ENCODE measurements at regions not wholly inside any gene's neighbourhood (a gene's known extent, or its start where the extent isn't known, plus 50 kb on each side); places are given as distances from the start of the nearest gene placed in this dataset.
"Not testable (repeated sequence)": the region's sequence is repeated elsewhere in the genome, so short reads cannot be mapped to it uniquely, and the experiment has no call there.

GRCh38 chr20:12750221-12750620 is 258.6 kb upstream of the SPTLC3 start:
- intact Hi-C loops (cut with DNase I), result no loop called here

GRCh38 chr20:12752900-12753693 is 255.7 kb upstream of the SPTLC3 start:
- not testable (repeated sequence) for H3K9me3 ChIP-seq, H3K4me1 ChIP-seq
- WGBS, 2 donors, result 85 to 90% methylated on average over 9 of the region's 9 CpGs

More at GRCh38 chr20:12750221-12750620, 258.6 kb upstream of the SPTLC3 start:
- H3K27me3 ChIP-seq, result no peaks in the 10 kb centered on the region
- no peaks in the 10 kb centered on the region for H3K4me1 ChIP-seq
- H3K36me3 ChIP-seq (replicated peaks in 1 of 2; ENCODE audit: insufficient read depth in 1 of 2, low read depth in 2 of 2), result no peaks in the 10 kb centered on the region
- no peak for TF ChIP-seq CTCF (IDR thresholded peaks at IDR 0.05)
- no peak for TF ChIP-seq POLR2A (IDR thresholded peaks at IDR 0.05)
- H3K9me3 ChIP-seq, result no peaks in the 10 kb centered on the region
- WGBS, 2 donors, result 79 to 84% methylated on average over 6 of the region's 6 CpGs
- H3K27ac ChIP-seq, result no peak overlapping the region
- no peak overlapping the region for H3K4me3 ChIP-seq
- DNase-seq (no peak), ATAC-seq (no peak)

GRCh38 chr20:12753742-12754141 is 255.0 kb upstream of the SPTLC3 start:
- H3K9me3 ChIP-seq; H3K4me3 ChIP-seq; H3K27me3 ChIP-seq; H3K36me3 ChIP-seq (replicated peaks in 1 of 2; ENCODE audit: insufficient read depth in 1 of 2, low read depth in 2 of 2); ATAC-seq; intact Hi-C loops (cut with DNase I); H3K27ac ChIP-seq; H3K4me1 ChIP-seq; DNase-seq: not testable (repeated sequence)
- WGBS, 2 donors, result 75 to 79% methylated on average over 3 of the region's 3 CpGs

More at GRCh38 chr20:12752900-12753693, 255.7 kb upstream of the SPTLC3 start:
- H3K27ac ChIP-seq; H3K27me3 ChIP-seq; H3K4me3 ChIP-seq; ATAC-seq; H3K36me3 ChIP-seq (replicated peaks in 1 of 2; ENCODE audit: insufficient read depth in 1 of 2, low read depth in 2 of 2); intact Hi-C loops (cut with DNase I); DNase-seq: not testable (repeated sequence)

GRCh38 chr20:12759493-12759892 is 249.3 kb upstream of the SPTLC3 start:
- ATAC-seq; H3K4me1 ChIP-seq; H3K27ac ChIP-seq; H3K36me3 ChIP-seq (replicated peaks in 1 of 2; ENCODE audit: insufficient read depth in 1 of 2, low read depth in 2 of 2); DNase-seq; H3K27me3 ChIP-seq; H3K9me3 ChIP-seq; H3K4me3 ChIP-seq; intact Hi-C loops (cut with DNase I): not testable (repeated sequence)
- whole genome bisulfite sequencing, 2 donors, result 60 to 66% methylated on average over 5 of the region's 5 CpGs

- H3K36me3 ChIP-seq (replicated peaks in 1 of 2; ENCODE audit: insufficient read depth in 1 of 2, low read depth in 2 of 2), result no peaks in the 10 kb centered on the region
- DNase-seq (peak in 2 of 4 donors; percentile 13 to 17), ATAC-seq (no peak)
- TF ChIP-seq CTCF (IDR thresholded peaks at IDR 0.05) (no peak), POLR2A (IDR thresholded peaks at IDR 0.05) (no peak)
- H3K4me1 ChIP-seq, result no peaks in the 10 kb centered on the region
- no peaks in the 10 kb centered on the region for H3K9me3 ChIP-seq
- intact Hi-C loops (cut with DNase I), result no loop called here
- no peaks in the 10 kb centered on the region for H3K27me3 ChIP-seq
- no peak overlapping the region for H3K27ac ChIP-seq
- H3K4me3 ChIP-seq, result no peak overlapping the region
- 8 to 24% methylated on average over 6 to 7 of the region's 7 CpGs for WGBS, 2 donors
These were observed 246.0 kb upstream of the SPTLC3 start for GRCh38 chr20:12762725-12763124.

GRCh38 chr20:12763406-12763805 is 245.4 kb upstream of the SPTLC3 start:
- no peaks in the 10 kb centered on the region for H3K9me3 ChIP-seq
- DNase-seq (no peak), ATAC-seq (no peak)
- H3K27ac ChIP-seq, result no peak overlapping the region
- 50 to 52% methylated on average over 1 of the region's 1 CpG for WGBS, 2 donors
- no peaks in the 10 kb centered on the region for H3K4me1 ChIP-seq
- TF ChIP-seq POLR2A (IDR thresholded peaks at IDR 0.05), result no peak
- no peak for TF ChIP-seq CTCF (IDR thresholded peaks at IDR 0.05)
- H3K36me3 ChIP-seq (replicated peaks in 1 of 2; ENCODE audit: insufficient read depth in 1 of 2, low read depth in 2 of 2), result no peaks in the 10 kb centered on the region
- no peaks in the 10 kb centered on the region for H3K27me3 ChIP-seq
- no peak overlapping the region for H3K4me3 ChIP-seq
- intact Hi-C loops (cut with DNase I), result no loop called here

All from body of pancreas (tissue), 4 donors.